Testis (tissue), 2 donors: ENCODE measurements at regions not wholly inside any gene's neighbourhood (a gene's known extent, or its start where the extent isn't known, plus 50 kb on each side); places are given as distances from the start of the nearest gene placed in this dataset.

Experiments used
- POLR2A ChIP-seq: fragments of 450-650 bp; IDR thresholded peaks from one replicate; pipeline ENCODE4 v1.6.1; 2017; ENCODE audit warnings: antibody characterized with exemption, mild to moderate bottlenecking, moderate library complexity
- TF ChIP-seq, protein P1 (sequence below), 3 experiments: fragments of 450-650 bp in 2 of 3; fragments of 200-600 bp in 1 of 3; sonication (generic) in 1 of 3; IDR thresholded peaks; one replicate each; pipeline ENCODE4 v1.5.1; 2016 to 2019; ENCODE audit warnings: antibody characterized with exemption in 3 of 3, mild to moderate bottlenecking in 2 of 3, moderate library complexity in 1 of 3

DNA sequence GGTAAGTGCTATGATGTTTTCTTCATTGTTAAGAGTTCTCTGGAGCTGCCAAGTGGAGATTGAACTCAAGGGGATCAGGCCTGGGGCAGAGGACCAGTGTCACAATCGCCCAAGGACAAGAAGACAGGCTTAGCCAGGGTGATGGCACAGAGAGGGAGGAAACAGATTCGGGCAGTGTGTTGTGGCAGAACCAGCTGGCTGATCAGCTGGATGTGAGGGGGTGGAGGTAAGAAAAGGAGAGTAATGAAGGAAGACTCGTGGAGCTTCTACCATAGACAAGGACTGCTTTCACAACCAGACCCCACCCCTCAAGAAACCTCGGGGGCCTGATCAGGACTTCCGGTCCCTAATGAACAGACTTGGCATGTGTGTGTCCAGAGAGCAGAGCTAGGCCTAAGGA, 60.9 kb upstream of the LINGO1 start:
- TF ChIP-seq, protein P1, sequence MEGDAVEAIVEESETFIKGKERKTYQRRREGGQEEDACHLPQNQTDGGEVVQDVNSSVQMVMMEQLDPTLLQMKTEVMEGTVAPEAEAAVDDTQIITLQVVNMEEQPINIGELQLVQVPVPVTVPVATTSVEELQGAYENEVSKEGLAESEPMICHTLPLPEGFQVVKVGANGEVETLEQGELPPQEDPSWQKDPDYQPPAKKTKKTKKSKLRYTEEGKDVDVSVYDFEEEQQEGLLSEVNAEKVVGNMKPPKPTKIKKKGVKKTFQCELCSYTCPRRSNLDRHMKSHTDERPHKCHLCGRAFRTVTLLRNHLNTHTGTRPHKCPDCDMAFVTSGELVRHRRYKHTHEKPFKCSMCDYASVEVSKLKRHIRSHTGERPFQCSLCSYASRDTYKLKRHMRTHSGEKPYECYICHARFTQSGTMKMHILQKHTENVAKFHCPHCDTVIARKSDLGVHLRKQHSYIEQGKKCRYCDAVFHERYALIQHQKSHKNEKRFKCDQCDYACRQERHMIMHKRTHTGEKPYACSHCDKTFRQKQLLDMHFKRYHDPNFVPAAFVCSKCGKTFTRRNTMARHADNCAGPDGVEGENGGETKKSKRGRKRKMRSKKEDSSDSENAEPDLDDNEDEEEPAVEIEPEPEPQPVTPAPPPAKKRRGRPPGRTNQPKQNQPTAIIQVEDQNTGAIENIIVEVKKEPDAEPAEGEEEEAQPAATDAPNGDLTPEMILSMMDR (IDR thresholded peaks at IDR 0.05): no peak
- no peak for TF ChIP-seq POLR2A
